AG09309 (cell line): ENCODE measurements at regions not wholly inside any gene's neighbourhood (a gene's known extent, or its start where the extent isn't known, plus 50 kb on each side); places are given as distances from the start of the nearest gene placed in this dataset.

ENCODE experiments used
- DNase-seq: peaks from one replicate; pipeline ENCODE4 v3.0.0-alpha.2; 2010; ENCODE audit warnings: low read depth
- H3K4me3 ChIP-seq: 2 replicates; pipeline ENCODE4 v1.5.1; 2011; ENCODE audit warnings: mild to moderate bottlenecking, low read depth, low read length, moderate library complexity; ENCODE audit not compliant: control insufficient read depth
- CTCF ChIP-seq: IDR thresholded peaks from 2 replicates; pipeline ENCODE4 v1.5.1; 2011; ENCODE audit warnings: mild to moderate bottlenecking, low read depth, low read length, inconsistent platforms; ENCODE audit not compliant: insufficient read depth, control insufficient read depth; ENCODE audit errors: missing control alignments

GRCh38 chr18:22355598-22355997, 62.1 kb downstream of the CTAGE1 start:
- no peak overlapping the region for H3K4me3 ChIP-seq
- no peak for TF ChIP-seq CTCF
- no peak for DNase-seq

- no peak for DNase-seq
- no peak for TF ChIP-seq CTCF
- no peak overlapping the region for H3K4me3 ChIP-seq
Measured at GRCh38 chr18:22355069-22355468, 62.6 kb downstream of the CTAGE1 start.

- DNase-seq: no peak
- no peak overlapping the region for H3K4me3 ChIP-seq
- no peak for TF ChIP-seq CTCF
Measured at GRCh38 chr18:22349966-22350365, 67.7 kb downstream of the CTAGE1 start.

GRCh38 chr18:22349317-22349898, 68.3 kb downstream of the CTAGE1 start:
- H3K4me3 ChIP-seq: peak overlapping the region; percentile 29

GRCh38 chr18:22348521-22349316, 69.0 kb downstream of the CTAGE1 start:
- no peak for TF ChIP-seq CTCF
- H3K4me3 ChIP-seq: peak overlapping the region; percentile 35
- DNase-seq: no peak

More at GRCh38 chr18:22349317-22349898, 68.3 kb downstream of the CTAGE1 start:
- TF ChIP-seq CTCF: no peak
- DNase-seq: no peak

- H3K4me3 ChIP-seq: peak overlapping the region; percentile 35
- no peak for DNase-seq
- TF ChIP-seq CTCF: no peak
Measured at GRCh38 chr18:22347606-22348511, 69.9 kb downstream of the CTAGE1 start.
